ENCODE measurements at regions not wholly inside any gene's neighbourhood (a gene's known extent, or its start where the extent isn't known, plus 50 kb on each side); places are given as distances from the start of the nearest gene placed in this dataset.

DNA sequence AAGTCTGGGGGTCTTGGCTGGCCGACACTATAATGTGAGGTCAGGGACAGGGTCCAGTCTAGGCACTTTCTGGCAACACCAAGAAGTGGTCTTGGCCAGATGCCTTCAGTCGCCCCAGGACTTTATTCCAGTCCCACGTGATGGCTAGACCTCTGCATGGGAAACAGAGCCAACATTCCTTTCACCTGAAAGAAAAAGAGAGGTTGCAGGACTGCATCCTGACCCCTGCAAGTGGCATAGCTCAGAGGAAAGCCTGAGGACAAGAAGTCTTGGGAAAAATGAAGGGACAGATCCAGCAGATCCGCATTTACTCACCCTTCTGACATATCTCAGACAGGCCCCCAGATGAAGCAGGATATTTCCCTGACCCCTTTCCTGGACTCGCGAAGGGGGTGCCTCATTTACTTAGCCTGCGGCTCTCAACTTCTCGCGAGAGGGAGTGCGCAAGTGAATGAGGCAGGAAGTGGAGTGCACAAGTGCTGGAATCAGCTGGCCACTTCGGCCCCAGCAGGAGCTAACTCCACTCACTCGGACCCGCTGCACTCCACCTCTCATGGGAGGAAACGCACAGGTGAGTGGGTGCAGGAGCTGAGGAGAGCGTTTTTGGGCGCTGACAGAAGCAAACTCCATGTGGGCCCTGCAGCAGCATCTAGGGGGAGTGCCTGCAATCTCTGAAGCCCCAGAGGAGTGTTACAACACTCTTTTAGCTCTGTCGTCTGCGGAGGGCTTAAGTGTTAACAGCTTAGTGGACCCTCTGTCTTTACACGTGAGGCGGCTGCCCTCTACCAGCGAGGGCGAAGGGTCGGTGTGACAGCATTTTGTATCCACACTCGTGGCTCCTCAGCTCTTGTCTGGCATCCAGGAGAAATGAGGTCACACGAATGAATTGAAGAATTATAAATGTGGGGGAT is 916.2 kb upstream of the GHITM start:
- Histone ChIP-seq H3K4me3 (replicated peaks in 1 of 3; ENCODE audit: insufficient read depth in 1 of 3, low read depth in 1 of 3, low read length in 3 of 3) (no peak overlapping the region), H3K79me2 (ENCODE audit: control insufficient read depth, insufficient read depth, low read length) (no peaks in the 10 kb centered on the region), H3K9me3 (replicated peaks; ENCODE audit: control insufficient read depth, insufficient read depth, low read length) (no peaks in the 10 kb centered on the region), H3K27ac (ENCODE audit: insufficient read depth, low read depth, low read length) (no peak overlapping the region), H3K4me2 (ENCODE audit: insufficient read depth, low read length) (no peak overlapping the region), H3K36me3 (ENCODE audit: control insufficient read depth in 2 of 2, extremely low read depth in 1 of 2, insufficient read depth in 2 of 2, low read length in 2 of 2) (no peaks in the 10 kb centered on the region), H3K4me1 (ENCODE audit: control insufficient read depth, extremely low read depth, insufficient read depth, low read length) (no peaks in the 10 kb centered on the region), H2AFZ (ENCODE audit: low read depth, low read length) (no peak overlapping the region), H3K9ac (replicated peaks; ENCODE audit: extremely low read depth, insufficient read depth, low read length) (no peak overlapping the region), H3K9me1 (replicated peaks; ENCODE audit: control insufficient read depth, extremely low read depth, insufficient read depth, low read length) (no peaks in the 10 kb centered on the region), H4K20me1 (replicated peaks; ENCODE audit: control insufficient read depth, extremely low read depth, insufficient read depth, low read length) (no peaks in the 10 kb centered on the region), H3K27me3 (ENCODE audit: control insufficient read depth in 2 of 2, insufficient read depth in 2 of 2, low read length in 2 of 2) (no peaks in the 10 kb centered on the region)
- TF ChIP-seq MYC (IDR thresholded peaks at IDR 0.05; ENCODE audit: low read depth, low read length) (no peak), JUN (IDR thresholded peaks at IDR 0.05; ENCODE audit: borderline replicate concordance, insufficient read depth, insufficient read length, low read depth) (no peak), POLR2A (IDR thresholded peaks at IDR 0.05; ENCODE audit: low read depth, low read length) (no peak), FOS (IDR thresholded peaks at IDR 0.05; ENCODE audit: borderline replicate concordance, insufficient read depth, low read length) (no peak), GATA2 (IDR thresholded peaks at IDR 0.05; ENCODE audit: insufficient read depth, insufficient read length, low read depth, low read length) (no peak)
- POLR2A ChIA-PET: no interaction called here
- no peak for DNase-seq (ENCODE audit: low read depth, low spot score)
- intact Hi-C loops (cut with micrococcal nuclease) (no loop called here), dilution Hi-C loops (cut with MboI; ENCODE audit: extremely low pct_ligation_motif_present, low sequenced_read_pairs) (no loop called here)
- BruUV-seq (replicated peaks): no TSS peak
- FAIRE-seq: no peak
- CTCF ChIA-PET: no interaction called here

DNA sequence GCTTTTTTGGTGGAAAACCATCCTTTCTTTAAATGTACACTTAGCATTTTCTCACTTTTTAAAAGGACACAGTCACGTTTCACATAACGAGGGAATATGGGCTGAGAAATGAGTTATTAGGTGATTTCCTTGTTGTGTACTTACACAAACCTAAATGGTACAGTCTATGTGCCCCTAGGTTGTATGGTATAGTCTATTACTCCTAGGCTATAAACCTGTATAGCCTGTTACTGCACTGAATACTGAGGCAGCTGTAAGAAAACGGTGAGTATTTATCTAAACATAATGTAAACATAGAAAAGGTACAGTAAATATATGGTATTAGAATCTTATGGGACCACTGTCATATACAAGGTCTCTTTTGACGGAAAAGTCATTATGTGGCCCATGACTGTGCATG is 913.5 kb upstream of the GHITM start:
- no peak overlapping the region for H3K27ac ChIP-seq (ENCODE audit: insufficient read depth, low read depth, low read length)
- intact Hi-C loops (cut with micrococcal nuclease) (no loop called here), dilution Hi-C loops (cut with MboI; ENCODE audit: extremely low pct_ligation_motif_present, low sequenced_read_pairs) (no loop called here)
- H3K79me2 ChIP-seq (ENCODE audit: control insufficient read depth, insufficient read depth, low read length): no peaks in the 10 kb centered on the region
- no TSS peak for BruUV-seq (replicated peaks)
- DNase-seq (ENCODE audit: low read depth, low spot score): no peak
- ChIA-PET POLR2A (no interaction called here), CTCF (no interaction called here)
- H3K9me1 ChIP-seq (replicated peaks; ENCODE audit: control insufficient read depth, extremely low read depth, insufficient read depth, low read length): no peaks in the 10 kb centered on the region
- H4K20me1 ChIP-seq (replicated peaks; ENCODE audit: control insufficient read depth, extremely low read depth, insufficient read depth, low read length): no peaks in the 10 kb centered on the region
- H3K36me3 ChIP-seq (ENCODE audit: control insufficient read depth in 2 of 2, extremely low read depth in 1 of 2, insufficient read depth in 2 of 2, low read length in 2 of 2): no peaks in the 10 kb centered on the region
- H3K9ac ChIP-seq (replicated peaks; ENCODE audit: extremely low read depth, insufficient read depth, low read length): no peak overlapping the region
- no peak overlapping the region for H3K4me2 ChIP-seq (ENCODE audit: insufficient read depth, low read length)
- H2AFZ ChIP-seq (ENCODE audit: low read depth, low read length): no peak overlapping the region
- TF ChIP-seq EZH2 (IDR thresholded peaks at IDR 0.05; ENCODE audit: borderline replicate concordance, low read depth, low read length, severe bottlenecking) (no peak), POLR2AphosphoS5 (IDR thresholded peaks at IDR 0.05; ENCODE audit: insufficient read depth, low read depth, low read length) (no peak), MYC (IDR thresholded peaks at IDR 0.05; ENCODE audit: low read depth, low read length) (no peak), POLR2A (IDR thresholded peaks at IDR 0.05; ENCODE audit: low read depth, low read length) (no peak), GATA2 (IDR thresholded peaks at IDR 0.05; ENCODE audit: insufficient read depth, insufficient read length, low read depth, low read length) (no peak), JUN (IDR thresholded peaks at IDR 0.05; ENCODE audit: borderline replicate concordance, insufficient read depth, insufficient read length, low read depth) (no peak), FOS (IDR thresholded peaks at IDR 0.05; ENCODE audit: borderline replicate concordance, insufficient read depth, low read length) (no peak)
- TF ChIP-seq, protein P1, sequence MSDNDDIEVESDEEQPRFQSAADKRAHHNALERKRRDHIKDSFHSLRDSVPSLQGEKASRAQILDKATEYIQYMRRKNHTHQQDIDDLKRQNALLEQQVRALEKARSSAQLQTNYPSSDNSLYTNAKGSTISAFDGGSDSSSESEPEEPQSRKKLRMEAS (IDR thresholded peaks at IDR 0.05; ENCODE audit: insufficient read depth, insufficient read length): no peak
- no peak overlapping the region for H3K4me3 ChIP-seq (replicated peaks in 1 of 3; ENCODE audit: insufficient read depth in 1 of 3, low read depth in 1 of 3, low read length in 3 of 3)
- H3K4me1 ChIP-seq (ENCODE audit: control insufficient read depth, extremely low read depth, insufficient read depth, low read length): no peaks in the 10 kb centered on the region
- no peaks in the 10 kb centered on the region for H3K27me3 ChIP-seq (ENCODE audit: control insufficient read depth in 2 of 2, insufficient read depth in 2 of 2, low read length in 2 of 2)
- no peak for FAIRE-seq
- H3K9me3 ChIP-seq (replicated peaks; ENCODE audit: control insufficient read depth, insufficient read depth, low read length): no peaks in the 10 kb centered on the region

Data from endothelial cell of umbilical vein (primary cell).